HG03457 (cell line): ENCODE measurements at regions not wholly inside any gene's neighbourhood (a gene's known extent, or its start where the extent isn't known, plus 50 kb on each side); places are given as distances from the start of the nearest gene placed in this dataset.

Experiments used
- ATAC-seq: cut with Tn5 transposase; IDR thresholded peaks from one replicate; pipeline ENCODE4 v1.9.1; 2021; ENCODE audit warnings: moderate number of reproducible peaks; ENCODE audit not compliant: unreplicated experiment

GRCh38 chr12:77630790-77631445 is 199.8 kb upstream of the NAV3 start:
- no peak for ATAC-seq

GRCh38 chr12:77630344-77630743 is 200.3 kb upstream of the NAV3 start:
- no peak for ATAC-seq

GRCh38 chr12:77629141-77629540 is 201.6 kb upstream of the NAV3 start:
- no peak for ATAC-seq

GRCh38 chr12:77625441-77625840 is 205.3 kb upstream of the NAV3 start:
- ATAC-seq: no peak

- no peak for ATAC-seq
These were observed 211.3 kb upstream of the NAV3 start for GRCh38 chr12:77619425-77619824.

- no peak for ATAC-seq
These were observed 212.9 kb upstream of the NAV3 start for GRCh38 chr12:77617818-77618217.

GRCh38 chr12:77615332-77615731 is 215.4 kb upstream of the NAV3 start:
- ATAC-seq: no peak

- no peak for ATAC-seq
These were observed 217.3 kb upstream of the NAV3 start for GRCh38 chr12:77613411-77613810.

- ATAC-seq: no peak
These were observed 220.2 kb upstream of the NAV3 start for GRCh38 chr12:77610446-77610845.

- no peak for ATAC-seq
These were observed 221.7 kb upstream of the NAV3 start for GRCh38 chr12:77609016-77609415.

- no peak for ATAC-seq
These were observed 222.3 kb upstream of the NAV3 start for GRCh38 chr12:77608271-77608824.

- ATAC-seq: peak; percentile 58
These were observed 224.3 kb upstream of the NAV3 start for GRCh38 chr12:77606348-77606747.

- no peak for ATAC-seq
These were observed 226.7 kb upstream of the NAV3 start for GRCh38 chr12:77603946-77604345.

GRCh38 chr12:77601069-77601468 is 229.6 kb upstream of the NAV3 start:
- peak; percentile 39 for ATAC-seq

GRCh38 chr12:77600468-77600843 is 230.2 kb upstream of the NAV3 start:
- peak; percentile 3 for ATAC-seq

- ATAC-seq: peak; percentile 86
These were observed 230.8 kb upstream of the NAV3 start for GRCh38 chr12:77599782-77600467.

GRCh38 chr12:77594366-77594765 is 236.3 kb upstream of the NAV3 start:
- ATAC-seq: no peak

GRCh38 chr12:77592836-77593235 is 237.9 kb upstream of the NAV3 start:
- no peak for ATAC-seq

GRCh38 chr12:77591959-77592743 is 238.5 kb upstream of the NAV3 start:
- ATAC-seq: no peak

GRCh38 chr12:77590306-77590705 is 240.4 kb upstream of the NAV3 start:
- ATAC-seq: no peak

- ATAC-seq: no peak
These were observed 245.8 kb upstream of the NAV3 start for GRCh38 chr12:77584860-77585259.
